Astrocyte of the cerebellum (primary cell): ENCODE measurements at regions not wholly inside any gene's neighbourhood (a gene's known extent, or its start where the extent isn't known, plus 50 kb on each side); places are given as distances from the start of the nearest gene placed in this dataset.

Source experiments
- DNase-seq: peaks from one replicate; pipeline ENCODE4 v3.0.0-alpha.2; 2011; ENCODE audit warnings: low read depth
- H3K4me3 ChIP-seq: 2 replicates; pipeline ENCODE4 v1.5.1; 2011; ENCODE audit warnings: mild to moderate bottlenecking, low read depth, low read length, moderate library complexity
- in situ Hi-C: cut with HindIII; loops from 2 replicates; pipeline ENCODE4 v1.10.0; 2017; ENCODE audit warnings: low sequenced_read_pairs
- TF ChIP-seq, protein P1 (sequence below): IDR thresholded peaks from 2 replicates; pipeline ENCODE4 v1.5.1; 2012; ENCODE audit warnings: low read length, low read depth, moderate library complexity, mild to moderate bottlenecking; ENCODE audit errors: missing control alignments

DNA sequence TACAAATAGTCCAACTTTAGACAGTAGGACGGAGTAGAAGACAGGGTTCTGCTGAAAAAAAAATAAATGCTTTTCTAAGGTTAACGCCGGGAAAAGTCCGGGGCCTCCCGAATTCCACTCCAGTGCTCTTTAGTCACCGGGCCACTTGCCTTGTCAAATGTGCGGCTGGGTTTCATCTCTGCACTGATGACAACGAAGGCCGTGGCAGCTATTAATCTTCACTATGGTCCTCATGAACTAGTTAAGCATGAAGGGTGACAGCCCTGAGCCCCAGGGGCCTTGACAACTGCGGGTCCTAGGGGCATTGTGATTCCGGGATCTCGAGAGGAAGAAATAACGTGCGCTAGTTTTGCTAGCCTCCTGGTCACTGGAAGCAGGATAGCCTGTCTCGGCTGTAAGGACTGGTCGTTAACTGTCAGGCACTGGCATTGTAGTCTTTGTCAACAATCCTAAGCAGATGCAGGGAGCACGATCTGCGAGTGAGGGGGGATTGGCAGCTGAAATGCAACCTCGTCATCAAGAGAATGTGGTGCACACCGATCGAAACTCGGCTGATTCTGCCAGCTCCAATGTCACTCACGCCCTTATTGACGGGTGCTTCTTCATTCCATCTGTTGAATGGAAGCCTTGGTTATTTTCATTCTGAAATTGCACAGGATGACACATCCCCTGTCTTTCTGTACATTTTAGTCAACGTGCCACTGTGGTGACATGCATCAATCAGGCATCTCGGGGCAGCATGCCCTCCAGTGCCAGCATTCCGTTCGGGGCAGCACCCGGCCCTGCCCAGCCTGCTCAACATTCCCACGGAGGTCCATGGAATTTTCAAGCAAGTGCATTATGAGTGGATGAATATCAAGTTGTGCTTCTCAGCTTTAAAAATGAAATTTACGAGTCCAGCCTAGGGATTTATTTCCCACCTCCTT lies 51.6 kb upstream of the MGMT start:
- no peak for DNase-seq
- TF ChIP-seq, protein P1, sequence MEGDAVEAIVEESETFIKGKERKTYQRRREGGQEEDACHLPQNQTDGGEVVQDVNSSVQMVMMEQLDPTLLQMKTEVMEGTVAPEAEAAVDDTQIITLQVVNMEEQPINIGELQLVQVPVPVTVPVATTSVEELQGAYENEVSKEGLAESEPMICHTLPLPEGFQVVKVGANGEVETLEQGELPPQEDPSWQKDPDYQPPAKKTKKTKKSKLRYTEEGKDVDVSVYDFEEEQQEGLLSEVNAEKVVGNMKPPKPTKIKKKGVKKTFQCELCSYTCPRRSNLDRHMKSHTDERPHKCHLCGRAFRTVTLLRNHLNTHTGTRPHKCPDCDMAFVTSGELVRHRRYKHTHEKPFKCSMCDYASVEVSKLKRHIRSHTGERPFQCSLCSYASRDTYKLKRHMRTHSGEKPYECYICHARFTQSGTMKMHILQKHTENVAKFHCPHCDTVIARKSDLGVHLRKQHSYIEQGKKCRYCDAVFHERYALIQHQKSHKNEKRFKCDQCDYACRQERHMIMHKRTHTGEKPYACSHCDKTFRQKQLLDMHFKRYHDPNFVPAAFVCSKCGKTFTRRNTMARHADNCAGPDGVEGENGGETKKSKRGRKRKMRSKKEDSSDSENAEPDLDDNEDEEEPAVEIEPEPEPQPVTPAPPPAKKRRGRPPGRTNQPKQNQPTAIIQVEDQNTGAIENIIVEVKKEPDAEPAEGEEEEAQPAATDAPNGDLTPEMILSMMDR = no peak
- no peak overlapping the region for H3K4me3 ChIP-seq
- in situ Hi-C loops = no loop called here

DNA sequence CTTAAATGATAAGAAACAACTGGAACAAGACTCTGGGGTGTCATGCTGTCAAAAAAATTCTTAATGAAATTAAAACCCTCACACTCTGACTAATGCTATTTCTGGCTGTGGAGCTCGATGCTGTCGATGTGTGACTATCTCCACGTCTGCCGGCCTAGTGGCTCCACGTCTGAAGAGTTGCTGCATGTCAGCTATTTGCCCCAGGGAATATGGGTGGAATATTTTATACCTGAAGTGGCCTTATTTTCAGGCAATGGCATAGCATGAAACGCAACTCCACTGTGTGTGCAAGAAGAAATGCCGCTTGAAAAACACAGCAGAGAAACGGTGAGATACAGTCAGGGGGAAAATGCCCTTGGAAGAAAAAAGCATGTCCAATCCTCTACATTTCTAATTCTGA lies 50.9 kb upstream of the MGMT start:
- in situ Hi-C loops = no loop called here
- DNase-seq = no peak
- no peak overlapping the region for H3K4me3 ChIP-seq
- TF ChIP-seq, protein P1 = no peak

DNA sequence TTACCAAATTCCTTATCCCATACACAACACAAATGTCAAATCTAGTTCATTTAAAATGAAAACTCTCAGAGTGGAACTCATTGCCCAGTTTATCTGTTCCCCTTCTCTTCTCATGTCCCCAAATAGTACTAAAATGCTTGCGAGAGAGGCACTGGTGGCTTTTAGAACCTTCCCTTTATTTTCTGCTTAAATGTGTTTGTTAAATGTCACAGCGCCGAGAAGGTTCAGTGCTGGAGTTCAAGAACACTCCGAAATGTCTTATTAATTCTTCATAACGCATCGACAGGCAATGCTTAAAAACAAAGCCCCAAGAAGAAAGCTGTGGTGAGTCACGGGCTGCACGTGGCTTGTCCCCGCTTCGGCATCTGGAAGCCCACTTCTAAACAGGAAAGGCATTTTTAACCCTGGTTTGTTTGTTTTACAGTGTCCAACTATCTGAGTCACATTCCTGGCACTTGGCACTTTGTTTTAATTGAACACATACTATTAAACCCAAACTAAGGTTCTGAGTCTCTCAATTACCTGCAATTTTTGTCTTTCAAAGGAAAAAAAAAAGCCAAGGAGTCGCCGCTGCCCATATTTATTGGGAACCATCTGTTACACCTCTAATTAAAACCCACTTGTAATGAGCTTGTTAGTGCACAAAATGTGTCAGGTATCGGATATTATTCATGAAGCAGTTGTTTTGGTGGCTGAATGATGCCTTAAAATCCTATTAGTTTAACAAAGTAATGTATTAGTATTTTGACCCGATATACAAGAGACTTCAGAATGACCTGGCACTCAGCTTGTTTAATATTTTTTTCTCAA lies 49.9 kb upstream of the MGMT start:
- TF ChIP-seq, protein P1 = no peak
- no peak for DNase-seq
- no peak overlapping the region for H3K4me3 ChIP-seq
- in situ Hi-C loops = no loop called here
